GM18870 (cell line): ENCODE measurements at regions not wholly inside any gene's neighbourhood (a gene's known extent, or its start where the extent isn't known, plus 50 kb on each side); places are given as distances from the start of the nearest gene placed in this dataset.
A peak's percentile ranks its signal among the peaks of the same experiment; 100 is the strongest.

Source experiments
- ATAC-seq: cut with Tn5 transposase; IDR thresholded peaks from one replicate; pipeline ENCODE4 v1.9.1; 2021; ENCODE audit warnings: moderate library complexity; ENCODE audit not compliant: unreplicated experiment

- no peak for ATAC-seq
Measured at GRCh38 chr7:37504801-37505200, 56.1 kb upstream of the ELMO1 start.

- ATAC-seq = no peak
Measured at GRCh38 chr7:37505750-37506353, 57.2 kb upstream of the ELMO1 start.

- ATAC-seq = no peak
Measured at GRCh38 chr7:37508118-37508517, 59.5 kb upstream of the ELMO1 start.

- no peak for ATAC-seq
Measured at GRCh38 chr7:37510043-37510634, 61.5 kb upstream of the ELMO1 start.

- ATAC-seq = no peak
Measured at GRCh38 chr7:37511915-37512314, 63.3 kb upstream of the ELMO1 start.

- ATAC-seq = no peak
Measured at GRCh38 chr7:37514497-37514896, 65.8 kb upstream of the ELMO1 start.

GRCh38 chr7:37516664-37517063 is 68.0 kb upstream of the ELMO1 start:
- no peak for ATAC-seq

- ATAC-seq = no peak
Measured at GRCh38 chr7:37518266-37518665, 69.6 kb upstream of the ELMO1 start.

GRCh38 chr7:37524056-37524455 is 75.4 kb upstream of the ELMO1 start:
- no peak for ATAC-seq

GRCh38 chr7:37524797-37525196 is 76.1 kb upstream of the ELMO1 start:
- no peak for ATAC-seq

GRCh38 chr7:37526623-37527022 is 78.0 kb upstream of the ELMO1 start:
- no peak for ATAC-seq

GRCh38 chr7:37527109-37527508 is 78.4 kb upstream of the ELMO1 start:
- ATAC-seq = no peak

GRCh38 chr7:37531225-37531624 is 82.6 kb upstream of the ELMO1 start:
- no peak for ATAC-seq

- ATAC-seq = no peak
Measured at GRCh38 chr7:37532636-37533035, 84.0 kb upstream of the ELMO1 start.

GRCh38 chr7:37534893-37535610 is 86.4 kb upstream of the ELMO1 start:
- no peak for ATAC-seq

GRCh38 chr7:37535841-37536240 is 87.2 kb upstream of the ELMO1 start:
- ATAC-seq = no peak

- ATAC-seq = no peak
Measured at GRCh38 chr7:37536706-37537105, 88.0 kb upstream of the ELMO1 start.

- no peak for ATAC-seq
Measured at GRCh38 chr7:37537439-37537838, 88.8 kb upstream of the ELMO1 start.

GRCh38 chr7:37538945-37539344 is 90.3 kb upstream of the ELMO1 start:
- ATAC-seq = no peak

GRCh38 chr7:37540917-37541316 is 92.3 kb upstream of the ELMO1 start:
- no peak for ATAC-seq

- ATAC-seq = peak; percentile 90
Measured at GRCh38 chr7:37541810-37542443, 93.3 kb upstream of the ELMO1 start.
